Hepatocyte (in vitro differentiated cells): ENCODE measurements at regions not wholly inside any gene's neighbourhood (a gene's known extent, or its start where the extent isn't known, plus 50 kb on each side); places are given as distances from the start of the nearest gene placed in this dataset.
A peak's percentile ranks its signal among the peaks of the same experiment; 100 is the strongest.
"Not testable (repeated sequence)": the region's sequence is repeated elsewhere in the genome, so short reads cannot be mapped to it uniquely, and the experiment has no call there.

Source experiments
- DNase-seq: peaks from one replicate; pipeline ENCODE4 v3.0.0-alpha.2; 2016; ENCODE audit warnings: low spot score
- H2AFZ ChIP-seq: fragments of 200-600 bp; sonication (generic); 2 replicates; pipeline ENCODE4 v1.6.0; 2016; ENCODE audit warnings: antibody characterized with exemption, mild to moderate bottlenecking
- H3K27ac ChIP-seq: fragments of 200-600 bp; sonication (generic); 2 replicates; pipeline ENCODE4 v1.5.1; 2016; ENCODE audit warnings: mild to moderate bottlenecking
- H3K27me3 ChIP-seq: fragments of 200-600 bp; sonication (generic); 2 replicates; pipeline ENCODE4 v1.6.1; 2016
- H3K36me3 ChIP-seq: fragments of 200-600 bp; sonication (generic); replicated peaks from 2 replicates; pipeline ENCODE4 v1.5.1; 2016; ENCODE audit warnings: low read depth; ENCODE audit not compliant: insufficient read depth
- H3K4me1 ChIP-seq: fragments of 200-600 bp; sonication (generic); 2 replicates; pipeline ENCODE4 v1.5.1; 2016; ENCODE audit warnings: mild to moderate bottlenecking, moderate library complexity; ENCODE audit not compliant: insufficient read depth
- H3K4me2 ChIP-seq: fragments of 200-600 bp; sonication (generic); 2 replicates; pipeline ENCODE4 v1.6.0; 2016
- H3K4me3 ChIP-seq: fragments of 200-600 bp; sonication (generic); 2 replicates; pipeline ENCODE4 v1.5.1; 2016; ENCODE audit warnings: mild to moderate bottlenecking
- H3K79me2 ChIP-seq: fragments of 200-600 bp; sonication (generic); 2 replicates; pipeline ENCODE4 v1.6.0; 2017; ENCODE audit warnings: mild to moderate bottlenecking
- H3K9me2 ChIP-seq: fragments of 200-600 bp; sonication (generic); replicated peaks from 2 replicates; pipeline ENCODE4 v1.6.0; 2017; ENCODE audit warnings: mild to moderate bottlenecking; ENCODE audit not compliant: insufficient read depth
- H3K9me3 ChIP-seq: fragments of 200-600 bp; sonication (generic); 2 replicates; pipeline ENCODE4 v1.5.1; 2016; ENCODE audit warnings: low read depth, mild to moderate bottlenecking
- H4K20me1 ChIP-seq: fragments of 200-600 bp; sonication (generic); 2 replicates; pipeline ENCODE4 v1.6.0; 2016; ENCODE audit warnings: mild to moderate bottlenecking; ENCODE audit not compliant: insufficient read depth, poor library complexity, severe bottlenecking
- EZH2 ChIP-seq: fragments of 200-600 bp; sonication (generic); IDR thresholded peaks from 2 replicates; pipeline ENCODE4 v1.6.1; 2016; ENCODE audit warnings: antibody characterized with exemption, mild to moderate bottlenecking, borderline replicate concordance
- EZH2phosphoT487 ChIP-seq: fragments of 200-600 bp; sonication (generic); IDR thresholded peaks from one replicate; pipeline ENCODE4 v1.6.1; 2018; ENCODE audit warnings: antibody characterized with exemption, mild to moderate bottlenecking, low read depth, moderate library complexity; ENCODE audit not compliant: unreplicated experiment, severe bottlenecking
- WGBS: methylation state at CpG from one replicate; pipeline ENCODE4 v1.1.6; 2016; ENCODE audit warnings: low lambda C conversion rate; ENCODE audit errors: missing lambda C conversion rate; 5-methylcytosine and 5-hydroxymethylcytosine counted together
- TF ChIP-seq, protein P1 (sequence below): fragments of 200-600 bp; sonication (generic); IDR thresholded peaks from 2 replicates; pipeline ENCODE4 v1.5.1; 2016; ENCODE audit warnings: antibody characterized with exemption, mild to moderate bottlenecking; ENCODE audit not compliant: poor library complexity

DNA sequence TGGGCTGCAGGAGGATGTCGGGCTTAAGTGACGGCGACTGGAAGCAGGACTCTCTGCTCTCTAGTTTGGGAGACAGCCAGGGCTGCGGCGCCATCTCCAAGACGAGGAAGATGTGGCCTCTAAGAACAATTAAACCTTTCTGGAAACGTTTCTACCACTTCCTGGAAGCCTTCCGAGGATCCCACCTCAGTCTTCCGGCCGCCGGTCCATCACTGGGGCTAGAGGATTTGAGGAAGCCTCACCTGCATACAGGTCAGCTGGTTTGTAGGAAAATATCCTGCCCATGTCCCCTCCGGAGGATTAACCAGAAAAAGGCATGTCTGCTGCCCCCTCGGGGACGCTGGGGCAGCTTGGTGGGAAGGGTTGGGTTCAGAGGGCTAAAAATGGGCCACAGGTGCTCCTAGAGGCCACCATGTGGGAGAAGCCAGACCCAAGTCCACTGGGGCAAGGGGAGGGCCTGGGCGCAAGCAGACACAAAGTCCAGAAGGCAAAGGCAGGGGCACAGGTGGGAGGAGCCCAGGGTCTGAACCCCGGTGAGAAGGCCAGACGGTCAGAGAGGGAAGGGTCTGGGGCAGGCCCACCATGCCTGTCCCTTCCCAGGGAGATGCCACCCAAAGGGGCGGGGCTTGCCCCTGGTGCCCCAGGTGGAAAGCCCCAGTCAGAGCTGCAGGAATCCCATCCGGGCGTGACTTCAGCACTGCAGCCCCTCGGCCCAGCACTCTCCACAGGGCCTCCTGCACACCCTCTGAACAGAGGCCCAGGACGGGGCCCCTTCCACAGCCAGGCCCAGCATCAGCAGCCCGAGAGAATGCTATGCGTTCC, 82.2 kb upstream of the ID2 start:
- no peak overlapping the region for H3K4me2 ChIP-seq
- H3K27me3 ChIP-seq: no peaks in the 10 kb centered on the region
- no peaks in the 10 kb centered on the region for H3K36me3 ChIP-seq
- H3K9me3 ChIP-seq: no peaks in the 10 kb centered on the region
- H3K27ac ChIP-seq: no peak overlapping the region
- H2AFZ ChIP-seq: no peak overlapping the region
- peaks cover 13% of the 10 kb centered on the region for H3K4me1 ChIP-seq
- no peak for DNase-seq
- H3K4me3 ChIP-seq: no peak overlapping the region
- H4K20me1 ChIP-seq: no peaks in the 10 kb centered on the region
- WGBS: 85% methylated on average over 21 of the region's 24 CpGs
- no peaks in the 10 kb centered on the region for H3K79me2 ChIP-seq
- TF ChIP-seq EZH2phosphoT487 (no peak), EZH2 (no peak)
- TF ChIP-seq, protein P1, sequence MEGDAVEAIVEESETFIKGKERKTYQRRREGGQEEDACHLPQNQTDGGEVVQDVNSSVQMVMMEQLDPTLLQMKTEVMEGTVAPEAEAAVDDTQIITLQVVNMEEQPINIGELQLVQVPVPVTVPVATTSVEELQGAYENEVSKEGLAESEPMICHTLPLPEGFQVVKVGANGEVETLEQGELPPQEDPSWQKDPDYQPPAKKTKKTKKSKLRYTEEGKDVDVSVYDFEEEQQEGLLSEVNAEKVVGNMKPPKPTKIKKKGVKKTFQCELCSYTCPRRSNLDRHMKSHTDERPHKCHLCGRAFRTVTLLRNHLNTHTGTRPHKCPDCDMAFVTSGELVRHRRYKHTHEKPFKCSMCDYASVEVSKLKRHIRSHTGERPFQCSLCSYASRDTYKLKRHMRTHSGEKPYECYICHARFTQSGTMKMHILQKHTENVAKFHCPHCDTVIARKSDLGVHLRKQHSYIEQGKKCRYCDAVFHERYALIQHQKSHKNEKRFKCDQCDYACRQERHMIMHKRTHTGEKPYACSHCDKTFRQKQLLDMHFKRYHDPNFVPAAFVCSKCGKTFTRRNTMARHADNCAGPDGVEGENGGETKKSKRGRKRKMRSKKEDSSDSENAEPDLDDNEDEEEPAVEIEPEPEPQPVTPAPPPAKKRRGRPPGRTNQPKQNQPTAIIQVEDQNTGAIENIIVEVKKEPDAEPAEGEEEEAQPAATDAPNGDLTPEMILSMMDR: no peak
- no peaks in the 10 kb centered on the region for H3K9me2 ChIP-seq

DNA sequence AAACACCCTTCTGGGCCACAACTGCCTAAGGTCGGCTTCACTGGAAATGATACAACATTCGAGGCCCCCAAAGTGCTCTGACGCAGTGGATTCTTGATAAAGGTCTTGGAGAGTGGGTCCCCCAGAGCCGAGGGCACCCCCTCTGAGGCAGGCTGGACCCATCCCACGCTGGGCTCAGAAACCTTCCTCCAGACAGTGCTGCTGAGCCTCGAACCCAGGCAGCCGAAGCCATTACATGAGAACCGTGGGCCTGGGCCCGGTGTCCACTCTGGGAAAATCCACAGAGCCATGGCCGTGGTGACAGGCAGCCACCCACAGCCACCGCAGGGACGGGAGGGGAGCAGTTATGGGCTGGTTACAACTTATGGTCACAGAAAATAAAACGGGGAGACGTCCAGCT, 81.4 kb upstream of the ID2 start:
- TF ChIP-seq EZH2phosphoT487 (no peak), EZH2 (no peak)
- TF ChIP-seq, protein P1: no peak
- no peak overlapping the region for H2AFZ ChIP-seq
- no peak for DNase-seq

DNA sequence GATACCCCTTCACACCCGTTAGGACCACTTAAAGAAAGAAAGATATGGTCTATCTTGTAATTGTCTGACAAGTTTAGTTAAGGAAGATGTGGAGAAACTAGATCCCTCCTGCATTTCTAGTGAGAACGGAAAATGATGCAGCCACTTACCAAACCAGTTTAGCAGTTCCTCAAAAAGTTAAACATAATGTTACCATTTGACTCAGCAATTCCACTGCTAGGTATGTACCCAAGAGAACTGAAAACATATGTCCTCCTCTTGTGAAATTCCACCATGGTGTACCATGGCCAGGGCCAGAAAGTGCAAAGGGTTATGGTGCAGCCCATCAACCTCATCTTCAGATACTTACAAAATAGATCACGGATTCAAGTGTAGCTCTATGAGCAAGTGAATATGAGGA, 79.0 kb upstream of the ID2 start:
- Histone ChIP-seq H3K79me2 (no peaks in the 10 kb centered on the region), H3K4me2 (no peak overlapping the region), H3K9me3 (no peaks in the 10 kb centered on the region), H3K4me3 (no peak overlapping the region), H3K9me2 (no peaks in the 10 kb centered on the region), H3K27me3 (no peaks in the 10 kb centered on the region), H3K4me1 (peaks cover 15% of the 10 kb centered on the region), H3K36me3 (no peaks in the 10 kb centered on the region), H2AFZ (no peak overlapping the region), H3K27ac (peak overlapping the region; percentile 63), H4K20me1 (no peaks in the 10 kb centered on the region)
- 64% methylated on average over 3 of the region's 3 CpGs for WGBS
- TF ChIP-seq, protein P1: no peak
- TF ChIP-seq EZH2phosphoT487: no peak
- no peak for TF ChIP-seq EZH2
- DNase-seq: no peak

More for the DNA sequence above, 81.4 kb upstream of the ID2 start:
- Histone ChIP-seq H4K20me1 (no peaks in the 10 kb centered on the region), H3K4me2 (no peak overlapping the region), H3K79me2 (no peaks in the 10 kb centered on the region), H3K36me3 (no peaks in the 10 kb centered on the region), H3K4me1 (peaks cover 13% of the 10 kb centered on the region), H3K9me3 (no peaks in the 10 kb centered on the region), H3K9me2 (no peaks in the 10 kb centered on the region), H3K4me3 (no peak overlapping the region), H3K27ac (no peak overlapping the region), H3K27me3 (no peaks in the 10 kb centered on the region)
- WGBS: 96% methylated on average over 14 of the region's 14 CpGs

DNA sequence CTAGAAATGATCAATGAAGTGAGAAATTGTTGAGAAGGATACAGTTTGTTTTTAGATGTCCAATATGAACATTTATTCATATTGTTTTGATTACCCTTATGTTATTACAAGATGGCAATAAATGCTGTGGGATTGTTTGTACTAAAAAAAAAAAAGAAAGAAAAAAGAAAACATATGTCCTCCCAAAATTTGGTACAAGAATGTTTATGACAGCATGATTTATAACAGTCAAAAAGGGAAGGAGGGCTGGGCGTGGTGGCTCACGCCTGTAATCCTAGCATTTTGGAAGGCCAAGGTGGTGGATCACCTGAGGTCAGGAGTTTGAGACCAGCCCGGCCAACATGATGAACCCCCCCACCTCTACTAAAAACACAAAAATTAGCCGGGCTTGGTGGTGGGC, 78.5 kb upstream of the ID2 start:
- H3K27ac ChIP-seq: peak overlapping the region; percentile 63
- not testable (repeated sequence) for H3K36me3 ChIP-seq, H3K9me2 ChIP-seq, H3K27me3 ChIP-seq, H3K79me2 ChIP-seq, H4K20me1 ChIP-seq, H3K9me3 ChIP-seq, H3K4me2 ChIP-seq, H2AFZ ChIP-seq, DNase-seq, H3K4me3 ChIP-seq
- peaks cover 12% of the 10 kb centered on the region for H3K4me1 ChIP-seq
- 89% methylated on average over 4 of the region's 4 CpGs for WGBS
